NB4 (cell line): ENCODE measurements at regions not wholly inside any gene's neighbourhood (a gene's known extent, or its start where the extent isn't known, plus 50 kb on each side); places are given as distances from the start of the nearest gene placed in this dataset.

Source experiments
- DNase-seq: peaks from one replicate; pipeline ENCODE4 v3.0.0; 2010; ENCODE audit warnings: low read depth
- H3K4me3 ChIP-seq: one replicate; pipeline ENCODE4 v1.5.1; 2011; ENCODE audit warnings: mild to moderate bottlenecking, low read depth, low read length, moderate library complexity
- MAX ChIP-seq: IDR thresholded peaks from 2 replicates; pipeline ENCODE4 v1.6.1; 2011; ENCODE audit warnings: low read depth, low read length
- MYC ChIP-seq: IDR thresholded peaks from 2 replicates; pipeline ENCODE4 v1.6.1; 2011; ENCODE audit warnings: low read depth, low read length
- POLR2A ChIP-seq: IDR thresholded peaks from 2 replicates; pipeline ENCODE4 v1.6.1; 2011; ENCODE audit warnings: mild to moderate bottlenecking; ENCODE audit not compliant: insufficient read length; ENCODE audit errors: extremely low read depth
- TF ChIP-seq, protein P1 (sequence below): IDR thresholded peaks from one replicate; pipeline ENCODE4 v1.5.1; 2012; ENCODE audit warnings: low read depth, low read length

DNA sequence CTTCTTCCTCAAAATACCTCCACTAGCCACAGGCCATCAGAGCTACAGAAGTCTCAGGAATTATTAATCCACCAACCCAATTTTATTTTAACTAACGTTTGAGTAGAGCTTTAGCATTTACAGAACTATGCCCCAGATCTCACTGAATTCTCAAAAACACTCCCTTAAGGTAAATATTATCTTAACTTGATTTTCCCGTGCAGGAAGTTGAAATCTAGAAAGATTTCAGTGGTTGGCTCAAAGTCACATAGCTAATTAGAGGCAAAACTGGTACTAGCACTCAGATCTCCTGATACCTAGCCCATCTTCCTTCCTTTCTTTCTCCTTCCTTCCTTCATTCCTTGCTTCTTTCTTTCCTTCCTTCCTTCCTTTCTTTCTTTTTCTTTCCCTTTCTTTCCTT, 298.3 kb downstream of the ENC1 start:
- no peak overlapping the region for H3K4me3 ChIP-seq
- TF ChIP-seq, protein P1, sequence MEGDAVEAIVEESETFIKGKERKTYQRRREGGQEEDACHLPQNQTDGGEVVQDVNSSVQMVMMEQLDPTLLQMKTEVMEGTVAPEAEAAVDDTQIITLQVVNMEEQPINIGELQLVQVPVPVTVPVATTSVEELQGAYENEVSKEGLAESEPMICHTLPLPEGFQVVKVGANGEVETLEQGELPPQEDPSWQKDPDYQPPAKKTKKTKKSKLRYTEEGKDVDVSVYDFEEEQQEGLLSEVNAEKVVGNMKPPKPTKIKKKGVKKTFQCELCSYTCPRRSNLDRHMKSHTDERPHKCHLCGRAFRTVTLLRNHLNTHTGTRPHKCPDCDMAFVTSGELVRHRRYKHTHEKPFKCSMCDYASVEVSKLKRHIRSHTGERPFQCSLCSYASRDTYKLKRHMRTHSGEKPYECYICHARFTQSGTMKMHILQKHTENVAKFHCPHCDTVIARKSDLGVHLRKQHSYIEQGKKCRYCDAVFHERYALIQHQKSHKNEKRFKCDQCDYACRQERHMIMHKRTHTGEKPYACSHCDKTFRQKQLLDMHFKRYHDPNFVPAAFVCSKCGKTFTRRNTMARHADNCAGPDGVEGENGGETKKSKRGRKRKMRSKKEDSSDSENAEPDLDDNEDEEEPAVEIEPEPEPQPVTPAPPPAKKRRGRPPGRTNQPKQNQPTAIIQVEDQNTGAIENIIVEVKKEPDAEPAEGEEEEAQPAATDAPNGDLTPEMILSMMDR = no peak
- no peak for TF ChIP-seq MYC
- TF ChIP-seq MAX = no peak
- TF ChIP-seq POLR2A = no peak
- DNase-seq = no peak

- TF ChIP-seq MAX (no peak), MYC (no peak), POLR2A (no peak)
- TF ChIP-seq, protein P1 = no peak
- no peak for DNase-seq
Measured at GRCh38 chr5:74341221-74341620, 299.3 kb downstream of the ENC1 start.

GRCh38 chr5:74340476-74340875, 300.1 kb downstream of the ENC1 start:
- TF ChIP-seq, protein P1 = no peak
- TF ChIP-seq MAX (no peak), POLR2A (no peak), MYC (no peak)
- DNase-seq = no peak
- no peak overlapping the region for H3K4me3 ChIP-seq

More at GRCh38 chr5:74341221-74341620, 299.3 kb downstream of the ENC1 start:
- H3K4me3 ChIP-seq = no peak overlapping the region

DNA sequence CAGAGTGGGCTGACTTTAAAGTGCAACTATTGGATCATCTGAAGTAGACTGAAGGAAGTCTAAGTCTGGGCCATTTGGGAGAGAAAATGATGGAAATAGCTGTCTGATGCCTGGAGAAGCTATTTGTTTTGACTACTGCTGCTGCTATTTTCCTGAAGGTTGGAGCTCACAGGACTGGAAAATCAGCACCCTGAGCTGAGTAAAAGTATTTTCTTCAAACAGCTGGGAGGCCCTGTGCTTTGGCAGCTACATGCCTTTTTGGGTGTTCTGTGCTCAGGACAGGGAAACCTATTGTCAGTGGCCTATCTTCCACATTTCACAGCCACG, 302.6 kb downstream of the ENC1 start:
- no peak for DNase-seq

DNA sequence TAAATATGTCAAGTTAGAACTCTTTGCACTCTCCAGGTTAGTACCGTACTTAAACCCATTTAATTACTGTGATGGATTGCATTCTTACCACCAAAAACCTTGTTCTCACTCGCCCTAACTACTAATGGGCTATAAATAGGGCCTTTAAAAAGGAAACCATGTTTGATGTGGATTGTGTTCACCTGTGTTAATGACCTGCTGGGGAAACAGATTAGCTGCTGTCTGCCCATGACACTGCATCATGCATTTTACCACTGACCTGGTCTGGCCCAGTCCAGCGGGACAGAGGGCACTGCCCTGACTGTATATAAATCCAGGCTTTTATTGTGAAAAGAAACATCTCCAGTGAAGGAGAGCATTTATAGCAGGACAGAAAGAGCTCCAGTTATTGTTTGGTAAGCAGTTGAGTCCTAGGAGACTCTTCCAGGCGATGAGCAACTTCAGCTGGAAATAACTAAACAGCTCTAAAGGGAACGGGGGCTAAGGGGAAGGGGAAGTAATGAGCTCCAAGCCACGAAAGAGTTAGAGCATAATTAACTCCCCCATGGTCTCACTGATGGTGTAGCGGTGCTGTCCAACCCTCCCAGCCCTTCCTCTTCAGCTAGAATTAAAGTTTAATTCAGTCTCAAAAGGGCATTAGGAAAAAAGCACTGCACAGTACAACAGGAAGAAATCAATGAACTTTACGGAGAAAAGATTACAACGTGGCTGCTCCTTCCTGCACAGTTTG, 303.1 kb downstream of the ENC1 start:
- DNase-seq = peak; percentile 5
- no peak for TF ChIP-seq MYC
- TF ChIP-seq MAX = no peak
- TF ChIP-seq POLR2A = no peak
- TF ChIP-seq, protein P1 = no peak

More for the DNA sequence above, 302.6 kb downstream of the ENC1 start:
- no peak overlapping the region for H3K4me3 ChIP-seq
- TF ChIP-seq POLR2A (no peak), MYC (no peak), MAX (no peak)
- TF ChIP-seq, protein P1 = no peak

GRCh38 chr5:74336297-74336696, 304.2 kb downstream of the ENC1 start:
- no peak for DNase-seq
- no peak overlapping the region for H3K4me3 ChIP-seq
- TF ChIP-seq POLR2A = no peak
- TF ChIP-seq, protein P1 = peak; percentile 17

More for the DNA sequence above, 303.1 kb downstream of the ENC1 start:
- no peak overlapping the region for H3K4me3 ChIP-seq
